Smooth muscle cell (in vitro differentiated cells): ENCODE measurements at regions not wholly inside any gene's neighbourhood (a gene's known extent, or its start where the extent isn't known, plus 50 kb on each side); places are given as distances from the start of the nearest gene placed in this dataset.

ENCODE experiments used
- DNase-seq: peaks from one replicate; lab custom pipeline; 2025; ENCODE audit not compliant: unreplicated experiment; lab: John Stamatoyannopoulos, UW
- H2AFZ ChIP-seq: fragments of 200-600 bp; sonication (generic); 2 replicates; pipeline ENCODE4 v1.6.0; 2016; ENCODE audit warnings: antibody characterized with exemption, low read depth, mild to moderate bottlenecking
- H3F3A ChIP-seq: fragments of 200-600 bp; sonication (generic); 2 replicates; pipeline ENCODE4 v1.6.0; 2017; ENCODE audit warnings: antibody characterized with exemption, low read depth
- H3K27ac ChIP-seq: fragments of 200-600 bp; sonication (generic); 2 replicates; pipeline ENCODE4 v1.5.1; 2016; ENCODE audit warnings: low read depth, mild to moderate bottlenecking
- H3K27me3 ChIP-seq: fragments of 200-600 bp; sonication (generic); 2 replicates; pipeline ENCODE4 v1.6.1; 2016; ENCODE audit warnings: low read depth, mild to moderate bottlenecking
- H3K36me3 ChIP-seq: fragments of 200-600 bp; sonication (generic); 2 replicates; pipeline ENCODE4 v1.5.1; 2016; ENCODE audit warnings: low read depth
- H3K4me1 ChIP-seq: fragments of 200-600 bp; sonication (generic); 2 replicates; pipeline ENCODE4 v1.5.1; 2016; ENCODE audit warnings: low read depth
- H3K4me2 ChIP-seq: fragments of 200-600 bp; sonication (generic); 2 replicates; pipeline ENCODE4 v1.6.0; 2016; ENCODE audit warnings: mild to moderate bottlenecking
- H3K4me3 ChIP-seq: fragments of 200-600 bp; sonication (generic); 2 replicates; pipeline ENCODE4 v1.5.1; 2016; ENCODE audit warnings: mild to moderate bottlenecking
- H3K79me2 ChIP-seq: fragments of 200-600 bp; sonication (generic); 2 replicates; pipeline ENCODE4 v1.6.0; 2016; ENCODE audit warnings: low read depth, mild to moderate bottlenecking
- H3K9ac ChIP-seq: fragments of 200-600 bp; sonication (generic); 2 replicates; pipeline ENCODE4 v1.6.0; 2016; ENCODE audit warnings: low read depth
- H3K9me3 ChIP-seq: fragments of 200-600 bp; sonication (generic); replicated peaks from 2 replicates; pipeline ENCODE4 v1.5.1; 2016; ENCODE audit warnings: low read depth
- H4K20me1 ChIP-seq: fragments of 200-600 bp; sonication (generic); 2 replicates; pipeline ENCODE4 v1.6.0; 2016; ENCODE audit warnings: low read depth
- CTCF ChIP-seq: fragments of 200-600 bp; sonication (generic); IDR thresholded peaks from 2 replicates; pipeline ENCODE4 v1.5.1; 2017; ENCODE audit warnings: borderline replicate concordance, mild to moderate bottlenecking, antibody characterized with exemption; ENCODE audit not compliant: insufficient read depth, poor library complexity, severe bottlenecking
- WGBS: methylation state at CpG from one replicate; pipeline ENCODE4 v1.1.7; 2016; ENCODE audit warnings: low lambda C conversion rate; 5-methylcytosine and 5-hydroxymethylcytosine counted together

DNA sequence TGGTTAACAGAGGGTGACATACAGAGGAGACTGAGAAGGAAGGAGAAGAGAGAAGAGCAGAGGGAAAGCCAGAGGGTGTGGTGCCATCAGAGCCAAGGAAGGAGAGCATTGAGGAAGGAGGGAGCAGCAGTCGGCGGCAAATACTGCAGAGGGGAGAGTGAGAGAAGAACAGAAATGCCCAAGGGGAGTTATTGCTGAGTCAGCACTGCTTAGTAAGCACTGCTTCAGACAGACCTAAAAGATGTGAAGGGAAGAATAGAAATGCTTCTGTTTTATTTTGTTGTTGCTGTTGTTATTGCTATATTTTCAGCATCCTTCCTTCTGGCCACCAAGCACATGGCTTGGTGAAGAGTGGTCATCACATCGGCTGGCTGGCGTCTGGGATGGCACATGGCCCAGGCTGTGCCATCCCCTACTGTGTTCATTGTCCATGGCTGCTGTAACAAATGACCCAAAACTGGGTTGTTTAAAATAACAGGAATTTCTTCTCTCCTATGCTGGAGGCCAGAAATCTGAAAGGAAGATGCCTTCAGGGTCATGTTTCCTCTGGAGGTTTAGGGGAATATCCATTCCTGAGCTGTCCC lies 204.1 kb upstream of the CNR1 start:
- no peak overlapping the region for H2AFZ ChIP-seq
- no peaks in the 10 kb centered on the region for H3K36me3 ChIP-seq
- no peak overlapping the region for H3K9ac ChIP-seq
- no peak overlapping the region for H3K27ac ChIP-seq
- 97% methylated on average over 4 of the region's 4 CpGs for WGBS
- no peak overlapping the region for H3K4me2 ChIP-seq
- no peak for TF ChIP-seq CTCF
- H3K9me3 ChIP-seq: no peaks in the 10 kb centered on the region
- H4K20me1 ChIP-seq: no peaks in the 10 kb centered on the region
- peaks cover 5% of the 10 kb centered on the region for H3K27me3 ChIP-seq
- H3F3A ChIP-seq: no peaks in the 10 kb centered on the region
- no peak overlapping the region for H3K4me3 ChIP-seq
- DNase-seq: no peak
- no peaks in the 10 kb centered on the region for H3K79me2 ChIP-seq
- H3K4me1 ChIP-seq: no peaks in the 10 kb centered on the region

DNA sequence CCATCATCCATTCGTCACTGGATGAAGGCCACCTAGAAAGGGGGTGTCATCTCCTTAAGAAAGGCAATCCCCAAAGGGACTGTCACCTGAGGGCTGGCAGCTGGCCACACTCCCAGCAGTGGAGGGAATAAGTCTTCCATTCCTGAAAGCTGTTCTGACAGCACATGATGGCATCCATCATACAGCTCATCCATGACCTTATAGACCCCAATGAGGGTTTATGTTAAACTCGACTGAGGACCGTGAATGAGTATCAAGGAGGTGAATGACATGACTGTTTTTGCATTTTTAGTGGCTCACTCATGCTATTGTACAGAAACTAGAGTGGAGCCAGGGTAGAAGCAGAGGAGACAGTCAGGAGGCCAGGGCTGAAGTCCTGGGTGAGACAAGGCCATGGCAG lies 203.1 kb upstream of the CNR1 start:
- TF ChIP-seq CTCF: no peak
- Histone ChIP-seq H3K9me3 (no peaks in the 10 kb centered on the region), H3K4me2 (no peak overlapping the region), H3K4me3 (no peak overlapping the region), H2AFZ (no peak overlapping the region), H3K79me2 (no peaks in the 10 kb centered on the region), H3K4me1 (no peaks in the 10 kb centered on the region), H3K27me3 (peaks cover 5% of the 10 kb centered on the region), H4K20me1 (no peaks in the 10 kb centered on the region), H3K9ac (no peak overlapping the region), H3K27ac (no peak overlapping the region), H3F3A (no peaks in the 10 kb centered on the region), H3K36me3 (no peaks in the 10 kb centered on the region)
- 88% methylated on average over 3 of the region's 3 CpGs for WGBS
- DNase-seq: no peak

DNA sequence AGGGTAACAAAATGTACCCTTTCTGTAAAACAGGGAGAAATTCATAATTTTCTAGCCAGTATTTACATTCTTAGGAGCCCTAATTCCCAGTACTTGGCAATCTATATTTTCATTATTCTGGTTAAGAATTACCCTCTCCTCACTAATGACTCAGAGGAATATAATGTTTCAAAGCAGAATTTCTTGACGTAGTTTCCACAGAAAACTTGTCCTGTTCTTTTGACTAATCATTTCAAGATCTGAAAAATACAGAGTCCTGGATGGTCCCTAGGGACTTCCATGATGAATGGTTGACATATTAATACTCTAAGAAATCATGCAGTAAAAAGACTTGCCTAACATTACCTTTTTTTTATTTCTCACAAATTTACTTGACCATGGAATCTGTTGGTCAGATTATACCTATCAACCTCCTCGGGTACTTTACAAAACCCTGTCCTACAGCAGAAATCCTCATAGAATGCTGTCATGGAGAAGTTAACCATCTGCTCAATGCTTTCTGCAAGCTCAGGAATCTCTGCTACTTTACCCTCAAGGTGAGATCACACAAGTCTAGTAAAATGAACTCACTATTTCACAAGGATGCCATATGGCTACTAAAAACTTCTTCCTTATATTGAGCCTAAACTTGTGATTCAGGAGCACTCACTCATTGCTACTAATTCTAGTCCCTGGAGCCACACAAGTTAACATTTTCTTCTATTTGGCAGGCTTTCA lies 202.1 kb upstream of the CNR1 start:
- no peak overlapping the region for H3K4me2 ChIP-seq
- H3F3A ChIP-seq: no peaks in the 10 kb centered on the region
- H3K9ac ChIP-seq: no peak overlapping the region
- H2AFZ ChIP-seq: no peak overlapping the region
- no peaks in the 10 kb centered on the region for H3K36me3 ChIP-seq
- no peak overlapping the region for H3K4me3 ChIP-seq
- no peak for TF ChIP-seq CTCF
- H3K79me2 ChIP-seq: no peaks in the 10 kb centered on the region
- H3K27me3 ChIP-seq: peaks cover 5% of the 10 kb centered on the region
- H4K20me1 ChIP-seq: no peaks in the 10 kb centered on the region
- H3K9me3 ChIP-seq: no peaks in the 10 kb centered on the region
- no peak for DNase-seq
- no peak overlapping the region for H3K27ac ChIP-seq
- H3K4me1 ChIP-seq: no peaks in the 10 kb centered on the region
- WGBS: 78% methylated on average over 2 of the region's 2 CpGs

- WGBS: 48% methylated on average over 1 of the region's 1 CpG
- no peak for DNase-seq
- H3K4me3 ChIP-seq: no peak overlapping the region
- H2AFZ ChIP-seq: no peak overlapping the region
- H3K36me3 ChIP-seq: no peaks in the 10 kb centered on the region
- no peak overlapping the region for H3K9ac ChIP-seq
- no peaks in the 10 kb centered on the region for H3K9me3 ChIP-seq
- H3K27ac ChIP-seq: no peak overlapping the region
- no peak for TF ChIP-seq CTCF
- H3K4me1 ChIP-seq: no peaks in the 10 kb centered on the region
- H4K20me1 ChIP-seq: no peaks in the 10 kb centered on the region
- no peak overlapping the region for H3K4me2 ChIP-seq
- H3F3A ChIP-seq: no peaks in the 10 kb centered on the region
- peaks cover 5% of the 10 kb centered on the region for H3K27me3 ChIP-seq
- no peaks in the 10 kb centered on the region for H3K79me2 ChIP-seq
Measured at GRCh38 chr6:88367248-88367647, 201.1 kb upstream of the CNR1 start.
